ENCODE measurements at regions not wholly inside any gene's neighbourhood (a gene's known extent, or its start where the extent isn't known, plus 50 kb on each side); places are given as distances from the start of the nearest gene placed in this dataset.
"Not testable (repeated sequence)": the region's sequence is repeated elsewhere in the genome, so short reads cannot be mapped to it uniquely, and the experiment has no call there.

- WGBS, 2 donors: 54 to 62% methylated on average over 3 of the region's 3 CpGs
- Histone ChIP-seq H3K4me3 (replicated peaks in 1 of 3) (no peak overlapping the region), H3K9me3 (no peaks in the 10 kb centered on the region), H3K36me3 (no peaks in the 10 kb centered on the region), H3K27ac (no peak overlapping the region), H3K27me3 (no peaks in the 10 kb centered on the region), H3K4me1 (no peaks in the 10 kb centered on the region)
- intact Hi-C loops (cut with DNase I): no loop called here
- no peak for DNase-seq
- TF ChIP-seq CTCF (IDR thresholded peaks at IDR 0.05): no peak
Measured at GRCh38 chr5:130501151-130501865, 597.0 kb downstream of the CHSY3 start.

- H3K36me3 ChIP-seq; H3K9me3 ChIP-seq; H3K4me3 ChIP-seq (replicated peaks in 1 of 3); DNase-seq; H3K4me1 ChIP-seq; intact Hi-C loops (cut with DNase I); H3K27me3 ChIP-seq; H3K27ac ChIP-seq: not testable (repeated sequence)
- WGBS, 2 donors: 94 to 97% methylated on average over 4 of the region's 4 CpGs
Measured at GRCh38 chr5:130500495-130500894, 596.2 kb downstream of the CHSY3 start.

GRCh38 chr5:130496215-130496614, 592.0 kb downstream of the CHSY3 start:
- Histone ChIP-seq H3K9me3 (no peaks in the 10 kb centered on the region), H3K4me1 (no peaks in the 10 kb centered on the region), H3K36me3 (no peaks in the 10 kb centered on the region), H3K4me3 (replicated peaks in 1 of 3) (no peak overlapping the region), H3K27me3 (no peaks in the 10 kb centered on the region), H3K27ac (no peak overlapping the region)
- WGBS, 2 donors: 91 to 93% methylated on average over 1 of the region's 1 CpG
- intact Hi-C loops (cut with DNase I): no loop called here
- DNase-seq: no peak
- no peak for TF ChIP-seq POLR2A (IDR thresholded peaks at IDR 0.05)
- no peak for TF ChIP-seq CTCF (IDR thresholded peaks at IDR 0.05)

GRCh38 chr5:130488252-130488651, 584.0 kb downstream of the CHSY3 start:
- H3K27me3 ChIP-seq: no peaks in the 10 kb centered on the region
- H3K36me3 ChIP-seq: no peaks in the 10 kb centered on the region
- DNase-seq: no peak
- no peaks in the 10 kb centered on the region for H3K9me3 ChIP-seq
- no peak overlapping the region for H3K27ac ChIP-seq
- intact Hi-C loops (cut with DNase I): no loop called here
- no peak overlapping the region for H3K4me3 ChIP-seq (replicated peaks in 1 of 3)
- 81 to 92% methylated on average over 1 of the region's 1 CpG for WGBS, 2 donors
- no peak for TF ChIP-seq POLR2A (IDR thresholded peaks at IDR 0.05)
- no peak for TF ChIP-seq CTCF (IDR thresholded peaks at IDR 0.05)
- no peaks in the 10 kb centered on the region for H3K4me1 ChIP-seq

- intact Hi-C loops (cut with DNase I): no loop called here
- Histone ChIP-seq H3K9me3 (no peaks in the 10 kb centered on the region), H3K27ac (no peak overlapping the region), H3K4me1 (no peaks in the 10 kb centered on the region), H3K27me3 (no peaks in the 10 kb centered on the region), H3K36me3 (no peaks in the 10 kb centered on the region), H3K4me3 (replicated peaks in 1 of 3) (no peak overlapping the region)
- 74 to 81% methylated on average over 9 of the region's 9 CpGs for WGBS, 2 donors
- DNase-seq: no peak
- TF ChIP-seq CTCF (IDR thresholded peaks at IDR 0.05): no peak
- no peak for TF ChIP-seq POLR2A (IDR thresholded peaks at IDR 0.05)
Measured at GRCh38 chr5:130479045-130479804, 575.0 kb downstream of the CHSY3 start.

Data from thyroid gland (tissue), 4 donors.